ENCODE measurements at regions not wholly inside any gene's neighbourhood (a gene's known extent, or its start where the extent isn't known, plus 50 kb on each side); places are given as distances from the start of the nearest gene placed in this dataset.
A peak's percentile ranks its signal among the peaks of the same experiment; 100 is the strongest.

GRCh38 chr12:39165338-39165737 is 259.9 kb upstream of the CPNE8 start:
- H3K9me3 ChIP-seq (ENCODE audit: control insufficient read depth in 4 of 4, insufficient read depth in 3 of 4, low read length in 3 of 4), result peaks cover 0 to 3% (median 0%) of the 10 kb centered on the region in 4 donors
- H3K36me3 ChIP-seq (ENCODE audit: control insufficient read depth in 4 of 4, insufficient read depth in 4 of 4, low read length in 4 of 4), result no peaks in the 10 kb centered on the region
- no peak for ATAC-seq (ENCODE audit: insufficient read depth, low FRiP score)
- no peak overlapping the region for H3K27ac ChIP-seq (ENCODE audit: low read depth in 1 of 2, low read length in 1 of 2)
- no peak for DNase-seq
- H3K9ac ChIP-seq (ENCODE audit: insufficient read depth in 1 of 2, low read length in 2 of 2), result no peak overlapping the region
- H3K4me3 ChIP-seq, result no peak overlapping the region
- TF ChIP-seq CTCF (IDR thresholded peaks at IDR 0.05; ENCODE audit: control extremely low read depth, extremely low read depth), result no peak
- no peaks in the 10 kb centered on the region for H3K27me3 ChIP-seq (ENCODE audit: control insufficient read depth in 3 of 3, insufficient read depth in 3 of 3, low read length in 2 of 3)
- no peaks in the 10 kb centered on the region for H3K4me1 ChIP-seq (ENCODE audit: control insufficient read depth in 5 of 5, insufficient read depth in 5 of 5, low read length in 5 of 5)

- Histone ChIP-seq H3K4me3 (no peak overlapping the region), H3K27me3 (ENCODE audit: control insufficient read depth in 3 of 3, insufficient read depth in 3 of 3, low read length in 2 of 3) (no peaks in the 10 kb centered on the region), H3K9me3 (ENCODE audit: control insufficient read depth in 4 of 4, insufficient read depth in 3 of 4, low read length in 3 of 4) (peaks cover 0 to 3% (median 0%) of the 10 kb centered on the region in 4 donors), H3K4me1 (ENCODE audit: control insufficient read depth in 5 of 5, insufficient read depth in 5 of 5, low read length in 5 of 5) (no peaks in the 10 kb centered on the region), H3K9ac (ENCODE audit: insufficient read depth in 1 of 2, low read length in 2 of 2) (no peak overlapping the region), H3K27ac (ENCODE audit: low read depth in 1 of 2, low read length in 1 of 2) (no peak overlapping the region), H3K36me3 (ENCODE audit: control insufficient read depth in 4 of 4, insufficient read depth in 4 of 4, low read length in 4 of 4) (no peaks in the 10 kb centered on the region)
- TF ChIP-seq CTCF (IDR thresholded peaks at IDR 0.05; ENCODE audit: control extremely low read depth, extremely low read depth), result no peak
- 61 to 72% methylated on average over 4 of the region's 4 CpGs for WGBS, 2 donors
- ATAC-seq (ENCODE audit: insufficient read depth, low FRiP score), result no peak
- DNase-seq, result peak in 2 of 3 donors; percentile 56 to 71
Measured at GRCh38 chr12:39161465-39162085, 256.2 kb upstream of the CPNE8 start.

GRCh38 chr12:39157696-39158342 is 252.4 kb upstream of the CPNE8 start:
- no peak for TF ChIP-seq CTCF (IDR thresholded peaks at IDR 0.05; ENCODE audit: control extremely low read depth, extremely low read depth)

More at GRCh38 chr12:39157696-39158342, 252.4 kb upstream of the CPNE8 start:
- H3K36me3 ChIP-seq (ENCODE audit: control insufficient read depth in 4 of 4, insufficient read depth in 4 of 4, low read length in 4 of 4), result no peaks in the 10 kb centered on the region
- H3K4me1 ChIP-seq (ENCODE audit: control insufficient read depth in 5 of 5, insufficient read depth in 5 of 5, low read length in 5 of 5), result no peaks in the 10 kb centered on the region
- no peak overlapping the region for H3K4me3 ChIP-seq
- H3K9me3 ChIP-seq (ENCODE audit: control insufficient read depth in 4 of 4, insufficient read depth in 3 of 4, low read length in 3 of 4), result peaks cover 0 to 8% (median 2%) of the 10 kb centered on the region in 4 donors
- 59 to 73% methylated on average over 5 of the region's 5 CpGs for WGBS, 2 donors
- H3K27ac ChIP-seq (ENCODE audit: low read depth in 1 of 2, low read length in 1 of 2), result no peak overlapping the region
- DNase-seq (peak in 2 of 3 donors; percentile 19 to 56), ATAC-seq (ENCODE audit: insufficient read depth, low FRiP score) (no peak)
- H3K9ac ChIP-seq (ENCODE audit: insufficient read depth in 1 of 2, low read length in 2 of 2), result no peak overlapping the region
- no peaks in the 10 kb centered on the region for H3K27me3 ChIP-seq (ENCODE audit: control insufficient read depth in 3 of 3, insufficient read depth in 3 of 3, low read length in 2 of 3)
